A549 (cell line): ENCODE measurements at regions not wholly inside any gene's neighbourhood (a gene's known extent, or its start where the extent isn't known, plus 50 kb on each side); places are given as distances from the start of the nearest gene placed in this dataset.

Experiments
- CBX8 ChIP-seq: fragments of 200-600 bp; sonication (generic); IDR thresholded peaks from 2 replicates; pipeline ENCODE4 v1.6.1; 2016
- CHD2 ChIP-seq: fragments of 150-350 bp; IDR thresholded peaks from 2 replicates; pipeline ENCODE4 v1.6.1; 2014; ENCODE audit warnings: low read length; ENCODE audit not compliant: partially characterized antibody
- CTCF ChIP-seq: fragments of >200 bp; sonication (Bioruptor Twin); formaldehyde crosslinking; IDR thresholded peaks from 3 replicates; pipeline ENCODE4 v1.5.1; 2016
- EHMT2 ChIP-seq: fragments of 200-600 bp; sonication (generic); IDR thresholded peaks from 2 replicates; pipeline ENCODE4 v1.6.1; 2016; ENCODE audit warnings: antibody characterized with exemption, low read depth, mild to moderate bottlenecking, moderate library complexity
- EP300 ChIP-seq, 2 experiments: fragments of >200 bp; sonication (Bioruptor Twin); formaldehyde crosslinking; IDR thresholded peaks; 2 replicates in 1 of 2; 3 replicates in 1 of 2; pipeline ENCODE4 v1.6.1; 2016 to 2017
- HOXA7 ChIP-seq: fragments of 250-450 bp; sonication (Bioruptor Pico); IDR thresholded peaks from 2 replicates; pipeline ENCODE4 v1.5.0; 2020; ENCODE audit warnings: mild to moderate bottlenecking, moderate library complexity
- JUN ChIP-seq, 2 experiments: fragments of >200 bp; sonication (Bioruptor Twin); formaldehyde crosslinking; IDR thresholded peaks; 2 replicates in 1 of 2; 3 replicates in 1 of 2; pipeline ENCODE4 v1.6.1; 2016 to 2017
- POLR2A ChIP-seq: IDR thresholded peaks from 2 replicates; pipeline ENCODE4 v1.6.1; 2012; ENCODE audit warnings: mild to moderate bottlenecking, low read length
- RAD21 ChIP-seq, 2 experiments: fragments of >200 bp in 1 of 2; sonication (Bioruptor Twin) in 1 of 2; formaldehyde crosslinking in 1 of 2; IDR thresholded peaks in 1 of 2; conservative IDR thresholded peaks in 1 of 2; 2 replicates in 1 of 2; 3 replicates in 1 of 2; pipeline ENCODE4 v1.6.1; 2012 to 2018; ENCODE audit warnings: inconsistent platforms in 1 of 2
- REST ChIP-seq: fragments of 200-600 bp; sonication (generic); IDR thresholded peaks from 2 replicates; pipeline ENCODE4 v1.6.1; 2016; ENCODE audit warnings: antibody characterized with exemption, mild to moderate bottlenecking, moderate library complexity
- SREBF2 ChIP-seq: fragments of 450-650 bp; IDR thresholded peaks from 2 replicates; pipeline ENCODE4 v1.6.1; 2014; ENCODE audit warnings: mild to moderate bottlenecking, moderate library complexity
- TF ChIP-seq, protein P1 (sequence below): fragments of >200 bp; sonication (Bioruptor Twin); formaldehyde crosslinking; IDR thresholded peaks from 2 replicates; pipeline ENCODE4 v1.6.1; 2016

GRCh38 chr6:4496284-4496683, 279.9 kb upstream of the CDYL start:
- no peak for TF ChIP-seq CBX8
- TF ChIP-seq REST = no peak
- no peak for TF ChIP-seq POLR2A
- no peak for TF ChIP-seq CTCF
- TF ChIP-seq, protein P1, sequence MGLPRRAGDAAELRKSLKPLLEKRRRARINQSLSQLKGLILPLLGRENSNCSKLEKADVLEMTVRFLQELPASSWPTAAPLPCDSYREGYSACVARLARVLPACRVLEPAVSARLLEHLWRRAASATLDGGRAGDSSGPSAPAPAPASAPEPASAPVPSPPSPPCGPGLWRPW = no peak
- no peak for TF ChIP-seq RAD21 (conservative IDR thresholded peaks at IDR 0.05 in 1 of 2, IDR thresholded peaks at IDR 0.05 in 1 of 2)
- no peak for TF ChIP-seq EP300 (IDR thresholded peaks at IDR 0.05)
- no peak for TF ChIP-seq CHD2
- no peak for TF ChIP-seq HOXA7
- no peak for TF ChIP-seq SREBF2
- TF ChIP-seq JUN (IDR thresholded peaks at IDR 0.05) = no peak
- no peak for TF ChIP-seq EHMT2
